T-helper 22 cell (primary cell): ENCODE measurements at regions not wholly inside any gene's neighbourhood (a gene's known extent, or its start where the extent isn't known, plus 50 kb on each side); places are given as distances from the start of the nearest gene placed in this dataset.

ENCODE experiments used
- DNase-seq: peaks from one replicate; pipeline ENCODE4 v3.0.0-alpha.2; 2020; ENCODE audit warnings: low read depth

- DNase-seq, result no peak
Measured at GRCh38 chr2:120589771-120590608, 145.7 kb upstream of the GLI2 start.

GRCh38 chr2:120590841-120591240 is 144.8 kb upstream of the GLI2 start:
- DNase-seq, result no peak

GRCh38 chr2:120591572-120591971 is 144.1 kb upstream of the GLI2 start:
- no peak for DNase-seq

- no peak for DNase-seq
Measured at GRCh38 chr2:120592084-120592483, 143.6 kb upstream of the GLI2 start.

- no peak for DNase-seq
Measured at GRCh38 chr2:120593921-120594686, 141.6 kb upstream of the GLI2 start.

- DNase-seq, result no peak
Measured at GRCh38 chr2:120594856-120595685, 140.6 kb upstream of the GLI2 start.

- DNase-seq, result no peak
Measured at GRCh38 chr2:120595739-120596138, 139.9 kb upstream of the GLI2 start.

- no peak for DNase-seq
Measured at GRCh38 chr2:120596191-120596811, 139.4 kb upstream of the GLI2 start.

GRCh38 chr2:120596990-120597594 is 138.6 kb upstream of the GLI2 start:
- no peak for DNase-seq

- DNase-seq, result no peak
Measured at GRCh38 chr2:120597595-120598193, 138.0 kb upstream of the GLI2 start.

- no peak for DNase-seq
Measured at GRCh38 chr2:120598416-120598815, 137.3 kb upstream of the GLI2 start.

- DNase-seq, result no peak
Measured at GRCh38 chr2:120599072-120599471, 136.6 kb upstream of the GLI2 start.

- no peak for DNase-seq
Measured at GRCh38 chr2:120599656-120600055, 136.0 kb upstream of the GLI2 start.

GRCh38 chr2:120600335-120600734 is 135.3 kb upstream of the GLI2 start:
- DNase-seq, result no peak

GRCh38 chr2:120600786-120601185 is 134.9 kb upstream of the GLI2 start:
- DNase-seq, result no peak

- no peak for DNase-seq
Measured at GRCh38 chr2:120601566-120601965, 134.1 kb upstream of the GLI2 start.

GRCh38 chr2:120602251-120602650 is 133.4 kb upstream of the GLI2 start:
- DNase-seq, result no peak

GRCh38 chr2:120604767-120605166 is 130.9 kb upstream of the GLI2 start:
- DNase-seq, result no peak

- DNase-seq, result no peak
Measured at GRCh38 chr2:120605231-120605935, 130.3 kb upstream of the GLI2 start.

- DNase-seq, result no peak
Measured at GRCh38 chr2:120606280-120606679, 129.4 kb upstream of the GLI2 start.

GRCh38 chr2:120606931-120607330 is 128.7 kb upstream of the GLI2 start:
- DNase-seq, result no peak
